GM18498 (cell line): ENCODE measurements at regions not wholly inside any gene's neighbourhood (a gene's known extent, or its start where the extent isn't known, plus 50 kb on each side); places are given as distances from the start of the nearest gene placed in this dataset.

Source experiments
- ATAC-seq: cut with Tn5 transposase; IDR thresholded peaks from one replicate; pipeline ENCODE4 v1.9.1; 2021; ENCODE audit warnings: mild to moderate bottlenecking, moderate library complexity; ENCODE audit not compliant: unreplicated experiment

GRCh38 chr10:36638462-36639155 is 486.8 kb upstream of the ANKRD30A start:
- ATAC-seq: no peak

GRCh38 chr10:36636879-36637278 is 488.5 kb upstream of the ANKRD30A start:
- ATAC-seq: no peak

GRCh38 chr10:36636285-36636839 is 489.0 kb upstream of the ANKRD30A start:
- ATAC-seq: no peak

- ATAC-seq: no peak
These were observed 490.5 kb upstream of the ANKRD30A start for GRCh38 chr10:36634916-36635315.

- ATAC-seq: no peak
These were observed 495.1 kb upstream of the ANKRD30A start for GRCh38 chr10:36630267-36630666.

- no peak for ATAC-seq
These were observed 495.9 kb upstream of the ANKRD30A start for GRCh38 chr10:36629476-36629875.

- ATAC-seq: no peak
These were observed 500.8 kb upstream of the ANKRD30A start for GRCh38 chr10:36624551-36625100.

GRCh38 chr10:36621346-36621745 is 504.1 kb upstream of the ANKRD30A start:
- ATAC-seq: no peak

GRCh38 chr10:36612436-36612835 is 513.0 kb upstream of the ANKRD30A start:
- no peak for ATAC-seq

GRCh38 chr10:36608866-36609265 is 516.5 kb upstream of the ANKRD30A start:
- no peak for ATAC-seq

- ATAC-seq: no peak
These were observed 517.1 kb upstream of the ANKRD30A start for GRCh38 chr10:36608251-36608650.

- no peak for ATAC-seq
These were observed 519.1 kb upstream of the ANKRD30A start for GRCh38 chr10:36606234-36606839.

GRCh38 chr10:36604316-36604715 is 521.1 kb upstream of the ANKRD30A start:
- ATAC-seq: no peak

- no peak for ATAC-seq
These were observed 521.7 kb upstream of the ANKRD30A start for GRCh38 chr10:36603688-36604087.

- no peak for ATAC-seq
These were observed 523.0 kb upstream of the ANKRD30A start for GRCh38 chr10:36602374-36602773.

- no peak for ATAC-seq
These were observed 527.6 kb upstream of the ANKRD30A start for GRCh38 chr10:36597756-36598320.

GRCh38 chr10:36592964-36593363 is 532.4 kb upstream of the ANKRD30A start:
- ATAC-seq: no peak

GRCh38 chr10:36591436-36591835 is 534.0 kb upstream of the ANKRD30A start:
- no peak for ATAC-seq

- ATAC-seq: no peak
These were observed 541.7 kb upstream of the ANKRD30A start for GRCh38 chr10:36583690-36584089.

GRCh38 chr10:36581237-36581636 is 544.2 kb upstream of the ANKRD30A start:
- no peak for ATAC-seq

GRCh38 chr10:36578306-36578705 is 547.1 kb upstream of the ANKRD30A start:
- ATAC-seq: no peak

- no peak for ATAC-seq
These were observed 548.3 kb upstream of the ANKRD30A start for GRCh38 chr10:36577126-36577525.
